Karpas-422 (cell line): ENCODE measurements at regions not wholly inside any gene's neighbourhood (a gene's known extent, or its start where the extent isn't known, plus 50 kb on each side); places are given as distances from the start of the nearest gene placed in this dataset.

Experiments used
- DNase-seq: peaks from one replicate; pipeline ENCODE4 v3.0.0-alpha.2; 2015
- H2AFZ ChIP-seq: fragments of 200-600 bp; sonication (generic); 2 replicates; pipeline ENCODE4 v1.6.1; 2014; ENCODE audit warnings: antibody characterized with exemption, low read length, mixed read lengths
- H3K27ac ChIP-seq: fragments of 200-600 bp; sonication (generic); 2 replicates; pipeline ENCODE4 v1.5.1; 2014; ENCODE audit warnings: mild to moderate bottlenecking, low read length, moderate library complexity
- H3K27me3 ChIP-seq: fragments of 200-600 bp; sonication (generic); 2 replicates; pipeline ENCODE4 v1.6.1; 2014; ENCODE audit warnings: low read length, mixed read lengths
- H3K36me3 ChIP-seq: fragments of 200-600 bp; sonication (generic); 2 replicates; pipeline ENCODE4 v1.6.1; 2014; ENCODE audit warnings: low read length, mixed read lengths; ENCODE audit not compliant: insufficient read depth
- H3K4me1 ChIP-seq: fragments of 200-600 bp; sonication (generic); 2 replicates; pipeline ENCODE4 v1.6.1; 2014; ENCODE audit warnings: mild to moderate bottlenecking, low read length, mixed read lengths
- H3K4me2 ChIP-seq: fragments of 200-600 bp; sonication (generic); 2 replicates; pipeline ENCODE4 v1.6.1; 2014; ENCODE audit warnings: low read length, low read depth, mild to moderate bottlenecking; ENCODE audit not compliant: poor library complexity, severe bottlenecking
- H3K4me3 ChIP-seq: fragments of 200-600 bp; sonication (generic); 2 replicates; pipeline ENCODE4 v1.5.1; 2014; ENCODE audit warnings: mild to moderate bottlenecking, antibody characterized with exemption, low read length, mixed read lengths
- H3K79me2 ChIP-seq: fragments of 200-600 bp; sonication (generic); 2 replicates; pipeline ENCODE4 v1.6.1; 2014; ENCODE audit warnings: mild to moderate bottlenecking, low read length, mixed read lengths
- H3K9ac ChIP-seq: fragments of 200-600 bp; sonication (generic); 2 replicates; pipeline ENCODE4 v1.6.0; 2014; ENCODE audit warnings: low read length
- H3K9me2 ChIP-seq: fragments of 200-600 bp; sonication (generic), shearing (Covaris generic); replicated peaks from 2 replicates; pipeline ENCODE4 v1.6.0; 2014; ENCODE audit warnings: mild to moderate bottlenecking, low read length, moderate library complexity; ENCODE audit not compliant: insufficient read depth
- H3K9me3 ChIP-seq: fragments of 300-700, 200-600 bp; sonication (generic); 2 replicates; pipeline ENCODE4 v1.6.1; 2014; ENCODE audit warnings: low read length, mixed read lengths
- H4K20me1 ChIP-seq: fragments of 200-600 bp; sonication (generic); 2 replicates; pipeline ENCODE4 v1.6.1; 2014; ENCODE audit warnings: mild to moderate bottlenecking, antibody characterized with exemption, low read length, low read depth; ENCODE audit not compliant: insufficient read depth

DNA sequence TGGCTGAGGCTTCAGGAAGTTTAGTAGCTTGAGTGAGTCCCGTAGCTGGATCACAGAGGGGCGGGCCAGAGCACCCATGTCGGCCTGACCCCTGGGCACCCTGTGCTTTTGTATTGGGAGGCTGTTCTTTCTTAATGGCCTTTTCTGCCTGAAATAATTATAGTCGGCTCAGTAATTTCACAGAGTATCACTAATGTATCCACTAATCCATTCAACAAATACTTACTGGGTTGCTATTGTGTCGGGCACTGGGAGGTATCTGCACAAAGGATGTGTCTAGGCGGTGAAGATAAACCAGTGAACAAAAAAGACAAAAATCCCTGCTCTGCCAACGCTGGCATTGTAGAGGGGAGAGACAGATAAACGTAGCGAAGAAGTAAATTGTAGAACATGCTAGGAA, 318.6 kb downstream of the FOXL1 start:
- H3K4me3 ChIP-seq, result no peak overlapping the region
- no peaks in the 10 kb centered on the region for H3K4me1 ChIP-seq
- DNase-seq, result no peak
- no peak overlapping the region for H3K4me2 ChIP-seq
- H4K20me1 ChIP-seq, result no peaks in the 10 kb centered on the region
- H3K79me2 ChIP-seq, result no peaks in the 10 kb centered on the region
- H3K27me3 ChIP-seq, result no peaks in the 10 kb centered on the region
- H3K36me3 ChIP-seq, result no peaks in the 10 kb centered on the region
- H3K9me2 ChIP-seq, result no peaks in the 10 kb centered on the region
- no peak overlapping the region for H3K9ac ChIP-seq
- no peak overlapping the region for H3K27ac ChIP-seq
- H2AFZ ChIP-seq, result no peak overlapping the region
- no peaks in the 10 kb centered on the region for H3K9me3 ChIP-seq

DNA sequence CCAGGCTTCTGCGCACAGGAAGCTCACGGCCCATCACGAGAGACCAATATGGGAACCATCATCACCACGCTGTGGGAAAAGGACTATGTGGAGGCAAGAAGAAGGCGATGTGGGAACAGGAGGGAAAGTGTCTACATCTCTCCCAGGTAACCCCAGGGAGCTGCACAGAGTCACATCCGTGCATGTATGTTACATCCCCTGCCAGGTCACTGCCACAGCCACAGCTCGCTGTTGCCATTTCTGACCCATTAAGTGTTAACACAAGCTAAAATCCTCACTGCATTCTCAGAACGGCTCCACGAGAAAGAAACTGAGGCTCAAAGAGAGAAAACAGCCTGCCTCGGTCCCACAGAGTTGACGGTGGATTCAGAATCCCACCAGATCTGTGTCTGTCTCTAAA, 319.1 kb downstream of the FOXL1 start:
- H3K9ac ChIP-seq, result no peak overlapping the region
- H3K4me2 ChIP-seq, result no peak overlapping the region
- DNase-seq, result no peak
- H2AFZ ChIP-seq, result no peak overlapping the region
- no peaks in the 10 kb centered on the region for H3K9me3 ChIP-seq
- H3K79me2 ChIP-seq, result no peaks in the 10 kb centered on the region
- H3K27ac ChIP-seq, result no peak overlapping the region
- no peaks in the 10 kb centered on the region for H3K9me2 ChIP-seq
- H3K27me3 ChIP-seq, result no peaks in the 10 kb centered on the region
- H3K4me1 ChIP-seq, result no peaks in the 10 kb centered on the region
- no peaks in the 10 kb centered on the region for H3K36me3 ChIP-seq
- no peak overlapping the region for H3K4me3 ChIP-seq
- no peaks in the 10 kb centered on the region for H4K20me1 ChIP-seq

DNA sequence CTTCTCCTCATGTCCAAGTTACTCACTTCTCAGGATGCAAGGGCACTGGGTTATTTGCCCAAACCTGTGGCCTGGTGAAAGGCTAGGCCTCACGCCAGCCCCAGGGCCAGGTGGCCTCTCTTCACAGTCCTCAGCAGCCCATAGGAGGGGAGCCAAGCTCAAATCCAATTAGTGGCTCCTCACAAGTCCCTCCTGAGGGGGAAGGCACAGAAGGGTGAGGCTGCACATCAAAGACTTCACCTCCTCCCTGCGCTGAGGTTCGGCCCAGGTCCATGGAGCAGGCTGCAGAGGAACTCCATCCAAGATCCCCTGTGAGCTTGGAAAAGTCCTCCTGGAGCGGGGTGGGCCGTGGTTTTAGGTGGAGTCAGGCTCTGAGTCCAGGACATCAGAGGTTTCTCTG, 320.0 kb downstream of the FOXL1 start:
- Histone ChIP-seq H3K36me3 (no peaks in the 10 kb centered on the region), H2AFZ (no peak overlapping the region), H3K27ac (no peak overlapping the region), H3K79me2 (no peaks in the 10 kb centered on the region), H3K9me3 (no peaks in the 10 kb centered on the region), H3K4me1 (no peaks in the 10 kb centered on the region), H3K27me3 (no peaks in the 10 kb centered on the region), H3K9ac (no peak overlapping the region), H4K20me1 (no peaks in the 10 kb centered on the region), H3K4me2 (no peak overlapping the region), H3K4me3 (no peak overlapping the region), H3K9me2 (no peaks in the 10 kb centered on the region)
- no peak for DNase-seq

DNA sequence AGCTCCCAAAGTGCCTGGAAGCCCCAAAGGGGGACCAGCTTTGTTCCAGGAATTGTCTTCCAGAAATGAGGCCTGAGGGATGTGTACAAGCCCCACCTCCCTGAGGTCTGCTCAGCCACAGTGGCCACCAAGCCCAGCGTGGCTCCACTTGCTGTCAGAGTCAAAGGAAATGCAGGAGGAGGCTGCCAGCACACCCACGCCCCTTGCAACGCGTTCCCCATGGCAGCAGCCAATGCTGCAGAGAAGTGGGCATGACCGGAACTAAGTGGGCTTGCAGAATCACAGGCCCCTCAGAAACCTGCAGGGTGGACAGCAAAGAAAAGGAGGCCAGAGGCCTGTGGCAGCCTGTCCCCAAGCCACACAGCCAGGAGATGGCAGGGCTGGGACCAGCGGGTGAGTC, 320.8 kb downstream of the FOXL1 start:
- H3K36me3 ChIP-seq, result no peaks in the 10 kb centered on the region
- no peaks in the 10 kb centered on the region for H3K9me2 ChIP-seq
- no peaks in the 10 kb centered on the region for H3K9me3 ChIP-seq
- H4K20me1 ChIP-seq, result no peaks in the 10 kb centered on the region
- no peak overlapping the region for H3K4me2 ChIP-seq
- H3K79me2 ChIP-seq, result no peaks in the 10 kb centered on the region
- no peak for DNase-seq
- no peaks in the 10 kb centered on the region for H3K27me3 ChIP-seq
- H3K27ac ChIP-seq, result no peak overlapping the region
- no peak overlapping the region for H2AFZ ChIP-seq
- H3K9ac ChIP-seq, result no peak overlapping the region
- no peak overlapping the region for H3K4me3 ChIP-seq
- H3K4me1 ChIP-seq, result no peaks in the 10 kb centered on the region

DNA sequence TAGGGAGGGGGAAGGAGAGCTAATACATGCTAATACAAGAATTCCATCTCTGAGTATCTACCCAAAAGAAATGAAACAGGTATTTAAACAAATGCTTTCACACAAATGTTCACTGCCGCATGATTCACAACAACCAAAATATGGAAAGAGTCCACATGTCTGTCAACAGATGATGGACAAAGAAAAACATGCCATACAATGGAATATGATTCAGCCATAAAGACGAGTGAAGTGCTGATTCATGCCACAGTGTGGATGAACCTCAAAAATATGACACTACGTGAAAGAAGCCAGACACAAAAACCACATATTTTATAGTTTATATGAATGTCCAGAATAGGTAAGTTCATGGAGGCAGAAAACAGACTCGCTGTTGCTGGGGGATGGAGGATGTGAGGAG, 321.4 kb downstream of the FOXL1 start:
- H3K9ac ChIP-seq, result no peak overlapping the region

DNA sequence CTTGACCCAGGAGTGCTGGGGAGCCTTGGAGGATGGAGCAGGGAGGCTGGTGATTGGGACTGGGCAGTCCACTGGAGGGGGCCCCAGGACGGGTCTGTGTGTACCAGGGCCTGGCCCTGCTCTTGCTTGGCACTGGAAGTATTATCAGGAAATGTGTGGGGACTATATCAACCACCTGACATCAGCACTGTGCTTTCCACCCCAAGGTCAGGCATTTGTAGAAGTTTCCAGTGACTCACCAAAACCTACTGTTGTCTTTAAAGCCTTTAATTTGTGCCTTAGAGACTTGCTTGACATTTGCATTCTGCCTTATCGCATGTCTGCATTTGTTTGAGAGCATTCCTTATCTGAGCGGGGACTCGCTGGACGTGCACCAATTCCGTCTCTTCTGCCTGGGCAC, 323.1 kb downstream of the FOXL1 start:
- H3K9me3 ChIP-seq, result no peaks in the 10 kb centered on the region
- no peak overlapping the region for H3K4me3 ChIP-seq
- no peak overlapping the region for H3K27ac ChIP-seq
- H3K79me2 ChIP-seq, result no peaks in the 10 kb centered on the region
- H2AFZ ChIP-seq, result no peak overlapping the region
- H4K20me1 ChIP-seq, result no peaks in the 10 kb centered on the region
- H3K36me3 ChIP-seq, result no peaks in the 10 kb centered on the region
- no peaks in the 10 kb centered on the region for H3K4me1 ChIP-seq
- no peaks in the 10 kb centered on the region for H3K9me2 ChIP-seq
- H3K9ac ChIP-seq, result no peak overlapping the region
- no peak for DNase-seq
- H3K27me3 ChIP-seq, result no peaks in the 10 kb centered on the region
- H3K4me2 ChIP-seq, result no peak overlapping the region

More for the DNA sequence above, 321.4 kb downstream of the FOXL1 start:
- DNase-seq, result no peak
- Histone ChIP-seq H3K36me3 (no peaks in the 10 kb centered on the region), H3K9me2 (no peaks in the 10 kb centered on the region), H3K27me3 (no peaks in the 10 kb centered on the region), H4K20me1 (no peaks in the 10 kb centered on the region), H3K79me2 (no peaks in the 10 kb centered on the region), H3K4me1 (no peaks in the 10 kb centered on the region), H3K27ac (no peak overlapping the region), H2AFZ (no peak overlapping the region), H3K4me3 (no peak overlapping the region), H3K9me3 (no peaks in the 10 kb centered on the region), H3K4me2 (no peak overlapping the region)

DNA sequence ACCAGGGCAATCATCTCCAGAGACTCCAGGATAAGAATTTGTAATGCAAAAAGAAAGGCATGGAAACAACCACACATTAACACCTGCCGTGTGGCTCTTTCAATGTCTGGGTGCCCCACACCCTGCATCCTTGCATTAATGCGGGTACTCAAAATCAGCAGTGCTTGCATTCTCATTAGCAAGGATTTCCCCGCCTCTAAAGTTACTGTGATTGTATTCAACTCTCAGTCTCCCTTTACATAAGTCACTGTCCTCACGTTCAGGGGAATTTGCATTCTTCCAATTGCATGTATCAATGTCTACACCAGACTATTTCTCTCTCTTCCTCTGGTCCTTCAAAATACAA, 324.3 kb downstream of the FOXL1 start:
- Histone ChIP-seq H2AFZ (no peak overlapping the region), H3K9me2 (no peaks in the 10 kb centered on the region), H3K4me2 (no peak overlapping the region), H3K79me2 (no peaks in the 10 kb centered on the region), H3K9me3 (no peaks in the 10 kb centered on the region), H3K27me3 (no peaks in the 10 kb centered on the region), H3K4me3 (no peak overlapping the region), H3K27ac (no peak overlapping the region), H4K20me1 (no peaks in the 10 kb centered on the region), H3K4me1 (no peaks in the 10 kb centered on the region), H3K36me3 (no peaks in the 10 kb centered on the region), H3K9ac (no peak overlapping the region)
- DNase-seq, result no peak

DNA sequence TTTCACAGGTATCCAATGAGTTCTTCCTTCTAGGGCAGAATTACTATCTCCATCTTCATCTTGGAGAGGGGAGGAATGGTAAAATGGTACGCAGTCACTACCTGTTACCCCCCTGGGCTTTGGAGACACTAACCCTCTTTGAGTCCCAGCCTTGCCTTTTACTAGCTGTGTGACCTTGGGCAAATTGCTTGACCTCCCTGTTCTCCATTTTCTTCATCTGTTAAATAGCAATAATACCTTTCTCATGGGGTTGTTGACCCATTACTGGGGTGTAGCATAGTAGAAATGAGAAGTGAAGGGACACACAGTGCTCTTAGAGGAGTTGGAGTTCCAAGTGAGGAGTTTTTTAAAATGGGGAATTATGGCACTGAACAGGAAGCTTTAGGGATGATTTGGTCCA, 324.7 kb downstream of the FOXL1 start:
- Histone ChIP-seq H3K4me1 (no peaks in the 10 kb centered on the region), H3K4me2 (no peak overlapping the region), H4K20me1 (no peaks in the 10 kb centered on the region), H3K9me2 (no peaks in the 10 kb centered on the region), H3K36me3 (no peaks in the 10 kb centered on the region), H3K27me3 (no peaks in the 10 kb centered on the region), H3K79me2 (no peaks in the 10 kb centered on the region), H3K9ac (no peak overlapping the region), H3K9me3 (no peaks in the 10 kb centered on the region), H2AFZ (no peak overlapping the region), H3K4me3 (no peak overlapping the region), H3K27ac (no peak overlapping the region)
- DNase-seq, result no peak

DNA sequence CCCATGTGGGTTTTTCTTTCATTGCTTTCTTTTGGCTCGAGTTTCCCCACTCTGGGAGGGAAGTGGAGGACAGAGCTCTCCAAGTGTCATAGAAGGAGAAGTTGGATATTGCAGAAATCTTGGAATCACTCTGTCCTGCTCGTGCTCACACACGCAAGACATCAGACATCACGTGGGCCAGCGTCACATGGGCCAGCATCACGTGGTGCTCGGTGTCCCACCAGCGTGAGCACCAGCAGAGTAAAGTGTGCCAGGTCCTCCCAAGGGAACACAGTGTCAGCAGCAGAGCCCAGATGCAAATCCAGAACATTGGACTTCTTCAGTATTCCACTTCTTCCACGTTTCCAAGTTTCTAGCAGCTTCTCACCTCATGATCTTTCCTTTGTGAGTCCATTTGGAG, 327.0 kb downstream of the FOXL1 start:
- H3K9me2 ChIP-seq, result no peaks in the 10 kb centered on the region
- H3K4me2 ChIP-seq, result no peak overlapping the region
- H3K27ac ChIP-seq, result no peak overlapping the region
- H3K9ac ChIP-seq, result no peak overlapping the region
- no peak overlapping the region for H3K4me3 ChIP-seq
- DNase-seq, result no peak
- H3K9me3 ChIP-seq, result no peaks in the 10 kb centered on the region
- H3K36me3 ChIP-seq, result no peaks in the 10 kb centered on the region
- no peak overlapping the region for H2AFZ ChIP-seq
- H3K4me1 ChIP-seq, result no peaks in the 10 kb centered on the region
- H4K20me1 ChIP-seq, result no peaks in the 10 kb centered on the region
- H3K79me2 ChIP-seq, result no peaks in the 10 kb centered on the region
- no peaks in the 10 kb centered on the region for H3K27me3 ChIP-seq
